Breast epithelium (tissue), 3 donors: ENCODE measurements at regions not wholly inside any gene's neighbourhood (a gene's known extent, or its start where the extent isn't known, plus 50 kb on each side); places are given as distances from the start of the nearest gene placed in this dataset.

Experiments
- POLR2A ChIP-seq: fragments of 450-650 bp; IDR thresholded peaks from one replicate; pipeline ENCODE4 v1.6.1; 2016; ENCODE audit warnings: antibody characterized with exemption, mild to moderate bottlenecking, moderate library complexity
- POLR2AphosphoS5 ChIP-seq, 3 donors: sonication (generic); formaldehyde crosslinking; IDR thresholded peaks; one replicate each; pipeline ENCODE4 v1.6.1; 2017; ENCODE audit warnings: antibody characterized with exemption in 3 of 3

DNA sequence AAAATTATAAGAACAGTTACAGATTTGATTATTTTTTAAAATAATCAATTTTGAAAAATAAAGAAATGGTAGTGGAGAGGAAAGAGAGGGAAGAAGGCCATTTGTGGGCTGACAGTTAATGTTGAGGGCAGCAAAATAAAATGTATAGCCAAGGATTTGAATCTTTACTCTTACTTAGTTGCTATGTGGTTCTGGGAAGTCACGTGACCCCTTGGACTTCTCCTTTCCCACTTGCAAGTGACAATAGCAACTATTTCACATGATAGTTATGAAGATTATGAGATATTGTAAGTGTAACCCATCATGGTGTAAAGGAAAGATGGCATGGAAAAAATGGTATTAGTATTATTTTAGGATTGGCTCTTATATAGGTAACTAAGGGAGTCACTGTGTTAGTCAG lies 567.3 kb upstream of the GHITM start:
- TF ChIP-seq POLR2AphosphoS5 (IDR thresholded peaks at IDR 0.05): no peak
- no peak for TF ChIP-seq POLR2A
